ENCODE measurements at regions not wholly inside any gene's neighbourhood (a gene's known extent, or its start where the extent isn't known, plus 50 kb on each side); places are given as distances from the start of the nearest gene placed in this dataset.

GRCh38 chr2:199696048-199696447 is 154.9 kb downstream of the FTCDNL1 start:
- TF ChIP-seq ARID4A (CRISPR knock-in tag; IDR thresholded peaks at IDR 0.05; ENCODE audit: borderline replicate concordance) (no peak), NR1H2 (CRISPR knock-in tag; IDR thresholded peaks at IDR 0.05; ENCODE audit: borderline replicate concordance, low read depth) (no peak), NFIB (CRISPR knock-in tag; IDR thresholded peaks at IDR 0.05; ENCODE audit: borderline replicate concordance) (no peak), NFKBIZ (CRISPR knock-in tag; IDR thresholded peaks at IDR 0.05) (no peak), REPIN1 (CRISPR knock-in tag; IDR thresholded peaks at IDR 0.05; ENCODE audit: borderline replicate concordance, low read depth) (no peak), SSRP1 (CRISPR knock-in tag; IDR thresholded peaks at IDR 0.05) (no peak), ZNF12 (CRISPR knock-in tag; IDR thresholded peaks at IDR 0.05) (no peak), FOXK2 (IDR thresholded peaks at IDR 0.05) (no peak), ZNF296 (CRISPR knock-in tag; conservative IDR thresholded peaks at IDR 0.05) (no peak), ZNF710 (CRISPR knock-in tag; IDR thresholded peaks at IDR 0.05; ENCODE audit: borderline replicate concordance) (no peak), CEBPZ (IDR thresholded peaks at IDR 0.05; ENCODE audit: low read length) (no peak), ZNF891 (CRISPR knock-in tag; IDR thresholded peaks at IDR 0.05) (no peak), THAP8 (CRISPR knock-in tag; IDR thresholded peaks at IDR 0.05; ENCODE audit: borderline replicate concordance) (no peak), ZNF792 (CRISPR knock-in tag; IDR thresholded peaks at IDR 0.05) (no peak), PBX2 (CRISPR knock-in tag; IDR thresholded peaks at IDR 0.05) (no peak)
- in situ Hi-C loops (cut with HindIII; ENCODE audit: extremely low pct_ligation_motif_present, low pct_unique_long_range_greater_than_20kb) (no loop called here), intact Hi-C loops (cut with micrococcal nuclease; ENCODE audit: unreplicated experiment) (no loop called here)
- ChIA-PET CTCF (ENCODE audit: low intra/inter-chr PET ratio, low total read pairs) (no interaction called here), POLR2A (no interaction called here)
- no peaks in the 10 kb centered on the region for H3K4me1 ChIP-seq (ENCODE audit: insufficient read depth, low read length)
- no peaks in the 10 kb centered on the region for H4K20me1 ChIP-seq (ENCODE audit: insufficient read depth, low read length)
- H3K9me3 ChIP-seq (ENCODE audit: low read length), result no peaks in the 10 kb centered on the region
- no TSS peak for BruUV-seq (replicated peaks)
- H2AFZ ChIP-seq (ENCODE audit: low read length), result no peak overlapping the region
- FAIRE-seq (no peak), ATAC-seq (peak; percentile 26; the same call in 1 of the 3 replicates), DNase-seq (ENCODE audit: low spot score) (no peak)
- H3K9ac ChIP-seq (ENCODE audit: insufficient read depth, low read depth, low read length), result no peak overlapping the region
- WGBS (ENCODE audit: low lambda C conversion rate), result 58% methylated on average over 6 of the region's 6 CpGs
- H3K4me2 ChIP-seq (ENCODE audit: low read depth, low read length), result no peak overlapping the region
- no peaks in the 10 kb centered on the region for H3K27me3 ChIP-seq (ENCODE audit: control insufficient read depth in 1 of 2, insufficient read depth in 2 of 2, low read length in 2 of 2)
- H3K36me3 ChIP-seq (replicated peaks in 1 of 2; ENCODE audit: control insufficient read depth in 1 of 2, insufficient read depth in 2 of 2, low read length in 2 of 2), result no peaks in the 10 kb centered on the region
- no peak overlapping the region for H3K4me3 ChIP-seq (replicated peaks in 1 of 3; ENCODE audit: insufficient read depth in 1 of 3, low read depth in 2 of 3, low read length in 3 of 3)
- H3K79me2 ChIP-seq (ENCODE audit: insufficient read depth, low read length), result no peaks in the 10 kb centered on the region
- no peak overlapping the region for H3K27ac ChIP-seq (ENCODE audit: extremely low read length, insufficient read depth, low read length)
